DND-41 (cell line): ENCODE measurements at regions not wholly inside any gene's neighbourhood (a gene's known extent, or its start where the extent isn't known, plus 50 kb on each side); places are given as distances from the start of the nearest gene placed in this dataset.
"Not testable (repeated sequence)": the region's sequence is repeated elsewhere in the genome, so short reads cannot be mapped to it uniquely, and the experiment has no call there.

Experiments used
- ATAC-seq: fragments of 200-7000 bp; cut with Tn5 transposase; 3 replicates; pipeline ENCODE4 v1.9.1; 2021; ENCODE audit warnings: low read depth; ENCODE audit not compliant: insufficient read depth
- DNase-seq: peaks from one replicate; pipeline ENCODE4 v3.0.0-alpha.2; 2020
- H2AFZ ChIP-seq: 2 replicates; pipeline ENCODE4 v1.6.0; 2012; ENCODE audit warnings: low read depth, low read length
- H3K27ac ChIP-seq: 2 replicates; pipeline ENCODE4 v1.5.1; 2012; ENCODE audit warnings: low read length, inconsistent platforms
- H3K27me3 ChIP-seq: fragments of 200-600 bp; sonication (generic); 2 replicates; pipeline ENCODE4 v1.6.0; 2012; ENCODE audit warnings: low read length, mild to moderate bottlenecking, inconsistent platforms; ENCODE audit not compliant: insufficient read depth, poor library complexity
- H3K36me3 ChIP-seq: 2 replicates; pipeline ENCODE4 v1.5.1; 2012; ENCODE audit warnings: low read length, inconsistent platforms; ENCODE audit not compliant: insufficient read depth
- H3K4me1 ChIP-seq: 2 replicates; pipeline ENCODE4 v1.5.1; 2012; ENCODE audit warnings: mild to moderate bottlenecking, low read length; ENCODE audit not compliant: insufficient read depth
- H3K4me2 ChIP-seq: 2 replicates; pipeline ENCODE4 v1.6.0; 2012; ENCODE audit warnings: mild to moderate bottlenecking, moderate library complexity, low read length, inconsistent platforms; ENCODE audit not compliant: insufficient read depth
- H3K4me3 ChIP-seq, 2 experiments: fragments of 200-600 bp in 1 of 2; shearing (Covaris generic) in 1 of 2; 2 replicates each; pipeline ENCODE4 v1.5.1; 2012 to 2016; ENCODE audit warnings: inconsistent platforms in 2 of 2, low read length in 2 of 2, mild to moderate bottlenecking in 2 of 2, low read depth in 1 of 2, moderate library complexity in 1 of 2
- H3K79me2 ChIP-seq: 2 replicates; pipeline ENCODE4 v1.6.0; 2012; ENCODE audit warnings: low read length, inconsistent platforms; ENCODE audit not compliant: insufficient read depth
- H3K9ac ChIP-seq: 2 replicates; pipeline ENCODE4 v1.6.0; 2012; ENCODE audit warnings: low read depth, mild to moderate bottlenecking, inconsistent platforms, low read length, moderate library complexity
- H3K9me3 ChIP-seq: 2 replicates; pipeline ENCODE4 v1.5.1; 2012; ENCODE audit warnings: low read length, moderate library complexity, mild to moderate bottlenecking, inconsistent platforms; ENCODE audit not compliant: insufficient read depth, severe bottlenecking
- H4K20me1 ChIP-seq: 2 replicates; pipeline ENCODE4 v1.6.0; 2012; ENCODE audit warnings: low read length; ENCODE audit not compliant: insufficient read depth
- CTCF ChIP-seq: IDR thresholded peaks from 2 replicates; pipeline ENCODE4 v1.5.1; 2012; ENCODE audit warnings: borderline replicate concordance, low read length, moderate library complexity, mild to moderate bottlenecking; ENCODE audit not compliant: poor library complexity, severe bottlenecking; ENCODE audit errors: extremely low read depth
- EZH2 ChIP-seq: IDR thresholded peaks from 3 replicates; pipeline ENCODE4 v1.6.1; 2012; ENCODE audit warnings: borderline replicate concordance, low read depth, mild to moderate bottlenecking, moderate library complexity, low read length, inconsistent platforms; ENCODE audit not compliant: severe bottlenecking

- Histone ChIP-seq H3K27ac (no peak overlapping the region), H3K9me3 (no peaks in the 10 kb centered on the region)
These were observed 95.4 kb upstream of the RNU6-1 start for GRCh38 chr15:67935244-67935643.

GRCh38 chr15:67936258-67936657 lies 96.4 kb upstream of the RNU6-1 start:
- no peak overlapping the region for H2AFZ ChIP-seq
- no peak overlapping the region for H3K4me3 ChIP-seq
- TF ChIP-seq CTCF (no peak), EZH2 (no peak)
- H4K20me1 ChIP-seq: no peaks in the 10 kb centered on the region
- H3K9me3 ChIP-seq: no peaks in the 10 kb centered on the region
- no peak overlapping the region for H3K9ac ChIP-seq
- DNase-seq: no peak
- no peaks in the 10 kb centered on the region for H3K79me2 ChIP-seq
- H3K36me3 ChIP-seq: no peaks in the 10 kb centered on the region
- H3K27ac ChIP-seq: no peak overlapping the region
- ATAC-seq: no peak
- no peaks in the 10 kb centered on the region for H3K4me1 ChIP-seq
- no peak overlapping the region for H3K4me2 ChIP-seq
- no peaks in the 10 kb centered on the region for H3K27me3 ChIP-seq

More at GRCh38 chr15:67935244-67935643, 95.4 kb upstream of the RNU6-1 start:
- Histone ChIP-seq H3K27me3 (no peaks in the 10 kb centered on the region), H3K9ac (no peak overlapping the region), H3K36me3 (no peaks in the 10 kb centered on the region), H2AFZ (no peak overlapping the region), H3K4me1 (no peaks in the 10 kb centered on the region), H3K79me2 (no peaks in the 10 kb centered on the region), H3K4me2 (no peak overlapping the region), H4K20me1 (no peaks in the 10 kb centered on the region), H3K4me3 (no peak overlapping the region)
- TF ChIP-seq CTCF: no peak
- TF ChIP-seq EZH2: no peak
- ATAC-seq (no peak), DNase-seq (no peak)

GRCh38 chr15:67937153-67937761 lies 97.4 kb upstream of the RNU6-1 start:
- Histone ChIP-seq H4K20me1 (no peaks in the 10 kb centered on the region), H3K27ac (no peak overlapping the region), H3K27me3 (no peaks in the 10 kb centered on the region), H3K79me2 (no peaks in the 10 kb centered on the region), H2AFZ (no peak overlapping the region), H3K4me1 (no peaks in the 10 kb centered on the region), H3K36me3 (no peaks in the 10 kb centered on the region), H3K9ac (no peak overlapping the region), H3K4me3 (no peak overlapping the region), H3K9me3 (no peaks in the 10 kb centered on the region), H3K4me2 (no peak overlapping the region)
- ATAC-seq (no peak), DNase-seq (no peak)
- no peak for TF ChIP-seq CTCF
- no peak for TF ChIP-seq EZH2

GRCh38 chr15:67939179-67939578 lies 99.3 kb upstream of the RNU6-1 start:
- not testable (repeated sequence) for H3K36me3 ChIP-seq, H3K4me3 ChIP-seq, H3K79me2 ChIP-seq, ATAC-seq, H3K9ac ChIP-seq, DNase-seq, H3K4me2 ChIP-seq, H3K27me3 ChIP-seq, H3K4me1 ChIP-seq, H4K20me1 ChIP-seq, H3K27ac ChIP-seq, H2AFZ ChIP-seq, H3K9me3 ChIP-seq

GRCh38 chr15:67939588-67940323 lies 99.9 kb upstream of the RNU6-1 start:
- H3K4me3 ChIP-seq, DNase-seq, H3K79me2 ChIP-seq, H4K20me1 ChIP-seq, H3K27ac ChIP-seq, H3K36me3 ChIP-seq, H3K9me3 ChIP-seq, H3K4me1 ChIP-seq, H3K9ac ChIP-seq, H3K4me2 ChIP-seq, H2AFZ ChIP-seq, ATAC-seq, H3K27me3 ChIP-seq: not testable (repeated sequence)
